Hypothalamus (tissue), 51 donors: ENCODE measurements at regions not wholly inside any gene's neighbourhood (a gene's known extent, or its start where the extent isn't known, plus 50 kb on each side); places are given as distances from the start of the nearest gene placed in this dataset.

Experiments
- DNase-seq, 51 donors: peaks; one replicate each; lab custom pipeline; 2025; lab: John Stamatoyannopoulos, UW

GRCh38 chr20:24378661-24379483 lies 90.6 kb upstream of the SYNDIG1 start:
- no peak for DNase-seq

- no peak for DNase-seq
Measured at GRCh38 chr20:24376311-24377099, 92.9 kb upstream of the SYNDIG1 start.

DNA sequence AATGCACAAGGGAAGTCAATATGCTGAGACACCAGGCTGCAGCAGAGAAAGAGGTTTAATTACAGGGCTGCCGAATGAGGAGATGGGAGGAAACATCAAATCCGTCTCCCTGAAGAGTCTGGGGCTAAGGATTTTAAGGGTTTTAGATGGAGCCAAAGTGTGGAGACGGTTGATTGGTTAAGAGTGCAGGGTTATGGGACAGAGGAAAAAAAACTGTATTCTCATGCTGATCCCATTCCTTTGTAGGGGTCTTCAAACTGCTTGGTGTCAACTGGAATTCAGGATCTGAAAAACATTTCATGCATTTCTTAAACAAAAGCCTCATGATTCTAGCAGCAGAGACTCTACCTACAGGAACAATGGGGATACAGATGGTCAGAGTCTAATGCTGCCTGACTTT lies 96.1 kb upstream of the SYNDIG1 start:
- no peak for DNase-seq

GRCh38 chr20:24370911-24371695 lies 98.3 kb upstream of the SYNDIG1 start:
- DNase-seq = no peak

DNA sequence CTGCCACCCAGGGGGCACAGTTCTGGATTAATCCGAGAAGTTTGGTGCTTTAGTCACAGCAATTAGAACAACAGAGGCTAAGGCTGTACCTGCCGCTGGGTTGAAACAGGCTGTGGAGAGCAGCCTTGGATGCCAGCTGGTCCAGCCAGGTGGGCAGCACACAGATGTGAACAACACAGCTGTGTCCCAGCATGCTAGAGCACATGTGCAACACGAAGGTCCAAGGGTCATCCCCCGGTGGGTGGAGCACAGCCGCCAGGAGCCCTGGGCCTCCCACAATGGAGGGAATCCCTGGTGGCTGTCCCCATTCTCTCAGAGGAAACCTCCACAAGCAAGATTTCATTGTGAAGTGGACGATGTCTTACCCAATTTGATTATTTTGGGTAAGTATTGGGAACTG lies 99.2 kb upstream of the SYNDIG1 start:
- DNase-seq = no peak

GRCh38 chr20:24368253-24368652 lies 101.2 kb upstream of the SYNDIG1 start:
- no peak for DNase-seq

DNA sequence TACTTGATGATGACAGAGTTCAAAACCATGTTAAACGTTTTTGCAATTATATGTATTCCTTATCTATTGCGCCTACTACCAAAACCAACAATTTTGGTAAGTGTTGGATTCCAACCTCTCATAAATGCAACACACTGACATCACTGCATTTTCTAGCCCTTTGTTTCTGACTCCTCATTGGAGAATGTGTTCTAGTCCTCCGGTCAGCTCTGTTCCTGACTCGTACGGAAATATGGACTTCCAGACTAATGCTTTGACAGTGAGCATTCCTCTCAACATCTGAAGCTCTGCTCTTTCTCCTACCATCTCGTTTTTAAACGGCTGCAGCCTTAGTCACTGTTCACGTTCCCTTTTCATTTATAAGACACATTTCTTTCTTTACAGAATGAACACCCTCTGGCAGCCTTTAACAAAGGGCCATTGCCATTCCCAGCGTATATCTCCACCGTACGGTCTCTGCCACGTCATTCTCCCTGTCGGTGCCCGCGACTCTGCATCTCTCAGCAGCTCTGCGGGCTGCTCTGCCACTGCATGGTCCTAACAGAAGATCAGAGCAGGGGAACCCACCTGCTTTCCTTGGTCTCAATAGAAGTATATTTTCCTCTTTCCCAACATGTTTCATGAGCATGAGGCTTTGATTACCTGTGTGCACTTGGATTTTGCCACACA lies 103.0 kb upstream of the SYNDIG1 start:
- peak in 3 of 51 donors; percentile 9 to 28 (median 10) for DNase-seq

- no peak for DNase-seq
Measured at GRCh38 chr20:24365670-24366069, 103.8 kb upstream of the SYNDIG1 start.

DNA sequence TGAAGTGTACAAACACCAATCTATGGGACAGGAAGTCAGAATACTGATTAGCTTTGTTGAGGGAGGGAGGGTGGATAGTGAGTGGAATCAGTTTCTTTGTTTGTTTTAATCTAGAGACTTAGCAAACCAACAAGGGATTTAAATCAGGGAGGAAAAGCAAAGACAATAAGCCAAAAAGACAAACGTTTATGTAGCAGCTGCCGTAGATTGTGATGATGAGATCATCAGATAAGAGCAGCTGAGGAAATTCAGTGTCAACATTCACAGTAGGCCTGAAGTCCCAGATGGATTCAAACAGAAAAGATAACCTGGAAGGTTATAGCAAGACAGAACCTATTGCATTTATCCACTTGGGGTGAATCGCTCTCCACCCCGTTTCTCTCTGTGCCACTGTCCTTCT lies 104.9 kb upstream of the SYNDIG1 start:
- peak in 1 of 51 donors; percentile 11 for DNase-seq

GRCh38 chr20:24363031-24363430 lies 106.4 kb upstream of the SYNDIG1 start:
- no peak for DNase-seq

DNA sequence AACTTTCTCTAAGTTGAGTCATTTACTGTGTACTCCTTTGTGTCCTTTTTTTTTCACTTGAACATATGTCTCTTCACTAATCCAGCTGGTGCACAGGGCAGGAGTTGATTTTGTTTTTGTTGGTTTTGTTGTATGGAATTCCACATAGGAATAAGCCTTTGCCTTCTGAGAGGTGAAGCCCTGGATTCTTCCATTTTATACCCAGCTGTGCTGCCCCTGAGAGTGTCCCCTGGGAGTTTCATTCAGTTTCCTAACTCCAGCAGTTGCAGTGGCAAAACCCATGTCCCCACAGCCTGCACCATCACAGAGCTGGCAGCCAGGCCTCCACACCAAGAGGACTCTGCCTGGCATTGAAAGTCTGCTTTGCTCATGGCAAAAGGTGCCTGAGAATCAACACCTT lies 107.3 kb upstream of the SYNDIG1 start:
- no peak for DNase-seq

GRCh38 chr20:24361541-24361940 lies 107.9 kb upstream of the SYNDIG1 start:
- no peak for DNase-seq

DNA sequence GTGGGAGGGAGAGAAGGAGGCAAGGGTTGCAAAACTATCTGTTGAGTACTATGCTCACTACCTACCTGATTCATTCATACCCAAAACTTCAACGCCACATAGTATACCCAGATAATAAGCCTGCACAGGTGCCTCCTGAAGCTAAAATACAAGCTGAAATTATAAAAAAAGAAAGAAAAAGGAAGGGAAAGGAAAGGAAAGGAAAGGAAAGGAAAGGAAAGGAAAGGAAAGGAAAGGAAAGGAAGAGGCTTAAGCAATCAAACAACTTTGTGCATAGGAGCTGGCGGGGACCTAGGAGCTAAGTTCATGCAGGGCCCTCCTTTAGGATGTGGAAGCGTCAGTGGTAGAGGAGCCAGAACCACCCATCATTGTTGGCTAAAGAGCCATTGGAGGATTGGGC lies 108.9 kb upstream of the SYNDIG1 start:
- DNase-seq = no peak

GRCh38 chr20:24359321-24360027 lies 110.0 kb upstream of the SYNDIG1 start:
- no peak for DNase-seq

GRCh38 chr20:24357931-24358330 lies 111.5 kb upstream of the SYNDIG1 start:
- no peak for DNase-seq

DNA sequence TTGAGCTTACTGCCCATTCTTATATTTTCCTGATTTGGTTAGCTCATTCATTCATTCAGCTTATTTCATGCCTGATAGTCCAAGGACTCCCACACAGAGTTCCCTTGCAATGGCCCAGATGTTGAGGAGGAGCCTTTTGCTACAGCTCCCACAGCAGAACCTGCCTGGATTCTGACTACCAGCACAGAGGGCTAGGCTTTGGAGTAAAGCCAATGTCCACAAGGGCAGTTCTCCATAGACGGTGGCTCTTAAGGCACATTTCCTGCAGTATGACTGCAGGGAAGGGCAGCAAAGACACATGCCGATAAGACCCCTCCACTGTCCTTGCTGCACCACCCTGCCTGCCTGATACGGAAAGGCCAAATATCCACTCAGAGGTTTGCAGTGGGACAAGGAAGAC lies 112.3 kb upstream of the SYNDIG1 start:
- DNase-seq = no peak

DNA sequence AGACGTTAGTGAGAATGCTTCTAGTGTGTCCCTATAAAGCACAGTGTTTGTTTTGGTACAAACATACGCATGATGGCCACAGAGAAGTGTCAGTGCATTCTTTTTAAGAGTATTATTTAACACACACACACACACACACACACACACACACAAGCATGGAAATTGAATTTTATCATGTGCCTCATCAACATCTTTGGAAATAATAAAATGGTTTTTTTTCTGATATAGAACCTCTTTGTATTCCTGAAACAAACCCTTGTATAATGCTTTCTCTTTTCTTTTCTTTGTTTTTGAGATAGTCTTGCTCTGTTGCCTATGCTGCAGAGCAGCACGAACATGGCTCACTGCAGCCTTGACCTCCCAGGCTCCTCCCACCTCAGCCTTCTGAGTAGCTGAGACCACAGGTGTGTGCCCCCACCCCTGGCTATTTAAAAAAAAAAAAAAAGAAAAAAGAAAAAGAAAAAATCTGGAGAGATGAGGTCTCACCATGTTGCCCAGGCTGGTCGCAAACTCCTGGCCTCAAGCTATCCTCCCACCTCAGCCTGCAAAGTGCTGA lies 116.2 kb upstream of the SYNDIG1 start:
- DNase-seq = peak in 4 of 51 donors; percentile 1 to 27 (median 4)

DNA sequence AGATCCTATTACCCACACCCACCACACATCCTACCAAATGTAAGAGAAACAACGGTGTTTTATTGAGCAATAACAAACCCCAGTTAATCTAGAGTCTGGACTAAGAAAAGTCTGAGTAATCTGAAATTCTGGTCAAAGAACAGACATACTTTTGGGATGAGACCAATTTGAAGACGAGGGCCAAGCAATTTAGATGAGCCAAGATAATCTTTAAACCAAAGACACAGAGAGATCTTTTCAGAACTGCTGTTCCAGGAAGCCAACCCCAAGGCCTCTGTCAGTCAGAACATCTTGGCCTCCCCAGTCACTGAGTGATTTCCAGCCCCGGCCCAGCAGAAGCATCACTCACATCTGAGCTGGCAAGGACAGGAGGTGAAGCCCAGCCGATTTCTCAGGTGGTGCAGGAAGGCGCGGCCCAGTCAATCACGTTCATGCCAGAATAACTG lies 118.5 kb upstream of the SYNDIG1 start:
- no peak for DNase-seq

- DNase-seq = no peak
Measured at GRCh38 chr20:24341781-24342180, 127.6 kb upstream of the SYNDIG1 start.

GRCh38 chr20:24340933-24341332 lies 128.5 kb upstream of the SYNDIG1 start:
- DNase-seq = no peak
